OCI-LY7 (cell line): ENCODE measurements at regions not wholly inside any gene's neighbourhood (a gene's known extent, or its start where the extent isn't known, plus 50 kb on each side); places are given as distances from the start of the nearest gene placed in this dataset.

Source experiments
- CTCF ChIP-seq: fragments of 200-600 bp; sonication (generic); conservative IDR thresholded peaks from 2 replicates; pipeline ENCODE4 v1.5.1; 2014; ENCODE audit warnings: mild to moderate bottlenecking, antibody characterized with exemption, low read length, moderate library complexity, mixed read lengths
- EZH2phosphoT487 ChIP-seq: fragments of 200-600 bp; sonication (generic); IDR thresholded peaks from 2 replicates; pipeline ENCODE4 v1.6.1; 2018; ENCODE audit warnings: low read depth, borderline replicate concordance, mild to moderate bottlenecking, mixed run types, antibody characterized with exemption, low read length, moderate library complexity, mixed read lengths

- no peak for TF ChIP-seq CTCF
- TF ChIP-seq EZH2phosphoT487 = no peak
These were observed 1046.7 kb downstream of the HACE1 start for GRCh38 chr6:103812970-103813369.
